ENCODE measurements at regions not wholly inside any gene's neighbourhood (a gene's known extent, or its start where the extent isn't known, plus 50 kb on each side); places are given as distances from the start of the nearest gene placed in this dataset.

DNA sequence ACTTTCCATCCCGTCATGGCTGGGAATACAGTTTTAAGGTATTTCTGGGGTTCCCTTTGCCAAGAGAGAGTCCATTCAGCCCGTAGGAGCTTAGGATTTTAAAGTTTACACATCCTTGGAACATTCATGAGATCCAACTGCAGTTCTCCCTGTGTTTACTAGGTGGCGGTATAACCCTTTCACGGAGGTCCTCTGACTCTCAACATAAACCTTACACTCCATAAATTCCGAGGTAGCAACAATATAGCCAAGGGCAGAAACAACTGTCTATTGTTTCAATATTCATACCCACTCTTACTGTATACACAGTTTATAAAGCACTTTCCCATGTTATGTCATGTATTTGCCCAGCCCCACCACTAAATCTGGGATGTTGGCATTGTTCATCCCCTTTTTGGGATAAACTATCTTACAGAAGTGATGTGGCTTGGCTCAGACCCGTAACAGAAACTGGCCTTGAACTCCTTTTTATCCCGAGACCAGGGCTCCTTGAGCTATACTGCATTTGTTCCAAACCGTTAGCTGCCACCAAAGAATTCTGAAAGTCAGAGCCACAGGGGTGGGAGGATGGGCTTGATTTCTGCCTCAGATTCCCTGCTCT, 69.2 kb upstream of the COL6A5 start:
- Mint-ChIP-seq H3K9me3 (no peaks in the 10 kb centered on the region), H3K27ac (peak overlapping the region in 1 of 8 donors; percentile 21), H3K36me3 (no peaks in the 10 kb centered on the region), H3K27me3 (peaks cover 22 to 61% of the 10 kb centered on the region in 2 donors), H3K4me1 (peaks cover 0 to 1% (median 0%) of the 10 kb centered on the region in 3 donors), H3K4me3 (no peak overlapping the region)
- ChIA-PET POLR2A (no interaction called here), CTCF (interaction anchor here (1.5 kb wide), 1 partner anchor 10 kb away, joined by 3 read pairs; no protein-coding TSS in a partner anchor)
- no peaks in the 10 kb centered on the region for H3K9me3 ChIP-seq (ENCODE audit: low read length)
- H3K4me1 ChIP-seq (ENCODE audit: insufficient read depth, low read length): no peaks in the 10 kb centered on the region
- no peaks in the 10 kb centered on the region for H3K27me3 ChIP-seq (ENCODE audit: insufficient read depth, low read length, poor library complexity, severe bottlenecking)
- no peaks in the 10 kb centered on the region for H3K36me3 ChIP-seq (ENCODE audit: insufficient read depth, low read length)
- peak in 1 of 5 donors; percentile 3 for DNase-seq
- H3K4me3 ChIP-seq (ENCODE audit: low read length): no peak overlapping the region
- H3K27ac ChIP-seq (ENCODE audit: low read depth, low read length): no peak overlapping the region

DNA sequence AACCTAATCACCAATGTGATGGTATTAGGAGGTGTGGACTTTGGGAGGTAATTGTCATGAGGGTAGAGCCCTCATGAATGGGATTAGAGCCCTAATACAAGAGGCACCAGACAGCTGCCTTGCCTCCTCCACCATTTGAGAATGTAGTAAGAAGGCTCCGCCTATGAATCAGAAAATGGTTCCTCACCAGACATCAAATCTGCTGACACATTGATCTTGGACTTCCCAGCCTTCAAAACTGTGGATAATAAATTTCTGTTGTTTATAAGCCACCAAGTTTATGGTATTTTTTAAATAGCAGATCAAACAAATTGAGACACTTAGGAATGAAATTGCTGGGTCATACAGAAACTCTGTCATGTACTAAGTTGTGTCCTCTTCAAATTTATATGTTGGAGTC, 56.8 kb upstream of the COL6A5 start:
- H3K4me3 Mint-ChIP-seq: no peak overlapping the region
- no peaks in the 10 kb centered on the region for H3K4me1 ChIP-seq (ENCODE audit: insufficient read depth, low read length)
- ChIA-PET CTCF (no interaction called here), POLR2A (no interaction called here)
- H3K9me3 ChIP-seq (ENCODE audit: low read length): no peaks in the 10 kb centered on the region
- H3K27ac Mint-ChIP-seq: no peak overlapping the region
- peaks cover 16 to 38% of the 10 kb centered on the region in 2 donors for H3K27me3 Mint-ChIP-seq
- DNase-seq: no peak
- H3K27ac ChIP-seq (ENCODE audit: low read depth, low read length): no peak overlapping the region
- H3K4me1 Mint-ChIP-seq: no peaks in the 10 kb centered on the region
- H3K36me3 Mint-ChIP-seq: no peaks in the 10 kb centered on the region
- no peaks in the 10 kb centered on the region for H3K36me3 ChIP-seq (ENCODE audit: insufficient read depth, low read length)
- H3K9me3 Mint-ChIP-seq: peaks cover 0 to 1% (median 0%) of the 10 kb centered on the region in 5 donors
- H3K4me3 ChIP-seq (ENCODE audit: low read length): no peak overlapping the region
- H3K27me3 ChIP-seq (ENCODE audit: insufficient read depth, low read length, poor library complexity, severe bottlenecking): no peaks in the 10 kb centered on the region

DNA sequence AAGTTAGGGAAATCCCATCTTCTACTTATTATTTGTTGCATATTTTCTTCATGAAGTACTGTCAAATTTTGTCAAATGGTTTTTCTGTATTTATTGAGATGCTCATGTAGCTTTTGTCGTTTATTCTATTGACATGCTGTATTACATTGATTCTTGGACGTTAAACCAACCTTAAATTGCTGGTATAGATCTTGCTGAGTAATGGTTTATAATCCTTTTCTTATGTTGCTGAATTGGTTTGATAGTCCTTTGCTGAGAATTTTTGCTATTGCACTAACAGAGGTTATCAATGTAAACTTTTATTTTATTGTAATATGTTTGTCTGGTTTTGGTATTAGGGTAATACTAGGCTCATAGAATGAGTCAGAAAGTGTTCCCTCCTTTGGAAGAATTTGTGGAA, 54.3 kb upstream of the COL6A5 start:
- Histone ChIP-seq H3K4me1 (ENCODE audit: insufficient read depth, low read length) (no peaks in the 10 kb centered on the region), H3K27me3 (ENCODE audit: insufficient read depth, low read length, poor library complexity, severe bottlenecking) (no peaks in the 10 kb centered on the region), H3K27ac (ENCODE audit: low read depth, low read length) (no peak overlapping the region), H3K4me3 (ENCODE audit: low read length) (no peak overlapping the region), H3K9me3 (ENCODE audit: low read length) (no peaks in the 10 kb centered on the region), H3K36me3 (ENCODE audit: insufficient read depth, low read length) (no peaks in the 10 kb centered on the region)
- Mint-ChIP-seq H3K9me3 (peaks cover 0 to 2% (median 1%) of the 10 kb centered on the region in 5 donors), H3K27me3 (peaks cover 18 to 44% of the 10 kb centered on the region in 2 donors), H3K4me3 (no peak overlapping the region), H3K27ac (no peak overlapping the region), H3K36me3 (no peaks in the 10 kb centered on the region), H3K4me1 (no peaks in the 10 kb centered on the region)
- DNase-seq: no peak
- ChIA-PET CTCF (interaction anchor here (1.1 kb wide), 1 partner anchor 9 kb away, joined by 3 read pairs; no protein-coding TSS in a partner anchor), POLR2A (no interaction called here)

DNA sequence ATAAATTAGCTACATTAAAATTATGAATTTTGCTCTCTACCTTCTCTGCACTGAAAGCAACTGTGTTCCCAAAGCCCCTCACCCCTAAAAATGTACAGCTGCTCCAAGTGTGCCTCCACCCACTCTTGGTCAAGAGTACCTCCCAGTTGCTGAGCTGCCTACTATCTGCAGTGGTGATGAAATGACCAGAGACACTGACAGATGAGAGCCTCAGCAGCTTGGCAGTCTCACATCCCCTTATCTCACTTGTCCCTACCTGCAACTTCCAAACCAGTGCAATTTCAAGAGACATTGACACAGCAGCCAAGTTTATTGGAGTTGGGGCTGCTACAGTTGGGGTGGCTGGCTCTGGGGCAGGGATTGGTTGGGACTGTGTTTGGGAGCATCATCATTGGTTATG, 52.2 kb upstream of the COL6A5 start:
- Mint-ChIP-seq H3K36me3 (no peaks in the 10 kb centered on the region), H3K27ac (no peak overlapping the region), H3K9me3 (peaks cover 0 to 2% (median 1%) of the 10 kb centered on the region in 5 donors), H3K27me3 (peaks cover 18 to 44% of the 10 kb centered on the region in 2 donors), H3K4me3 (peak overlapping the region in 1 of 7 donors; percentile 39), H3K4me1 (no peaks in the 10 kb centered on the region)
- CTCF ChIA-PET: no interaction called here
- H3K27ac ChIP-seq (ENCODE audit: low read depth, low read length): no peak overlapping the region
- no peaks in the 10 kb centered on the region for H3K4me1 ChIP-seq (ENCODE audit: insufficient read depth, low read length)
- H3K36me3 ChIP-seq (ENCODE audit: insufficient read depth, low read length): no peaks in the 10 kb centered on the region
- POLR2A ChIA-PET: no interaction called here
- H3K9me3 ChIP-seq (ENCODE audit: low read length): no peaks in the 10 kb centered on the region
- DNase-seq: no peak
- H3K4me3 ChIP-seq (ENCODE audit: low read length): no peak overlapping the region
- no peaks in the 10 kb centered on the region for H3K27me3 ChIP-seq (ENCODE audit: insufficient read depth, low read length, poor library complexity, severe bottlenecking)

Measured in CD8-positive, alpha-beta memory T cell (primary cell).